GM18861 (cell line): ENCODE measurements at regions not wholly inside any gene's neighbourhood (a gene's known extent, or its start where the extent isn't known, plus 50 kb on each side); places are given as distances from the start of the nearest gene placed in this dataset.

Experiments
- ATAC-seq: cut with Tn5 transposase; IDR thresholded peaks from one replicate; pipeline ENCODE4 v1.9.1; 2021; ENCODE audit not compliant: unreplicated experiment

DNA sequence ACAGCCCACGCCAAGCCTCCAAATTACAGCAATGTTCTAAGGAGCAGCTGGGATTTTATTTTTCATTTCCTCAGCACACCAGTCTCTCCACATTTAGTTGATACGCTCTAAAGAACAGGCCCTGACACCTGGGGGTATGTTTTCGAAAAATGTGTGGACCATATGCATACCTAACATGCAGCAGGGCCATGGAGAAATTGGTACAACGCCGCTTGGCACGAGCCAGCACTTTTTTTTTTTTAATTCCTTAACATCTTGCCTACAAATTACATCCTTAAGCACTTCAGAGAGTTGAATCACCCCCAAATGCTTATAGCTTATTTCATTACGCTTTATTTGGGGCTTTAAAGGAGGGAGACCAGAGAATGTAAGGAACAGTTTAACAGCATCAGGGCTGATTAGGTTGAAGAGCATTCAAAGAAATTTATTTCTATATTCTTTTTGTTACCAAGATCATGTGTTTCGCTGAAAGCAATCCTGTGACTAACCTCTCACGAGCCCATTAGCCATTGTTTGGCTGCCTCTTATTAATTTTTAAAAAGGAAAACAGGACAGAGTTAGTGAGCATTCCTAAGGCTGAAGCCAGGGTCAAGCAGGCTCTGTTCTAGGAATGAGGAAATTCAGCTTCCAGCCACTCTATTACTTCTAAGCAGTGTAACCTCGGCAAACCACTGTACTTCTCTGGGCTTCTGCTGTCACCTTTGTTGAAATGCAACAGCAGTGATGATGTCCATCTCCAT is 173.8 kb downstream of the ACTL7B start:
- no peak for ATAC-seq

DNA sequence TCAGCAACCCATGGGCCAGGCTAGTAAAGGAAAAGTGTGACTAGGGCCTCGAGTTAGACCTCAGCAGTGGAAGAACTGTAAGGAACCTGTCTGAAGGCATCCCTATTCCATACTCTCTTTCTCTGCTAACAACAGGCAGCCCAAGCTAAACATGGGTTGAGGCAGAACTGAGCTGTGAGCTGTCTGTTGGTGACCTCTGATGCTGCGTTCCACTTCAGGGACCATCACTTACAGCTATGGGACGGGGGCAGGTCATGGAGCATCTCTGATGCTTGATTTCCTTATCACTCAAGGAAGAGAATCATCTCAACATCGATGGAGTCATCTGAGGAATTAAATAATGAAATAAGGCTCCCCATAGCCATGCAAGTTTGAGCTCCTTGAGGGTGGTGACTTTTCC is 174.8 kb downstream of the ACTL7B start:
- no peak for ATAC-seq

DNA sequence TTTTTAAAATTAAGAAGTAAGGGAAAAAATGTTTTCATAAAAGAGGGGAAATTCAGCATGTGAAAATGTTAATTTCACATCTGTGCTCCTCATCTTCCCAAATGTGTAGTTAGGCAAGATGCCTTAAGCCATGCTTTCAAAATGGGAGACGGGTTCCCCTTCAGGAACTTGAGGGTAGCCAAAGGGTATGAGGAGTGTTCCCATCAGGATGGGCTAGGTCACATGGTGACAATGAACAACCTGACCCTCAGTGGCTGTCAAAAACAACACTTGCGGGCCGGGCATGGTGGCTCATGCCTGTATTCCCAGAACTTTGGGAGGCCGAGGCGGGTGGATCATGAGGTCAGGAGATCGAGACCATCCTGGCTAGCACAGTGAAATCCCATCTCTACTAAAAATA is 178.0 kb downstream of the ACTL7B start:
- no peak for ATAC-seq

DNA sequence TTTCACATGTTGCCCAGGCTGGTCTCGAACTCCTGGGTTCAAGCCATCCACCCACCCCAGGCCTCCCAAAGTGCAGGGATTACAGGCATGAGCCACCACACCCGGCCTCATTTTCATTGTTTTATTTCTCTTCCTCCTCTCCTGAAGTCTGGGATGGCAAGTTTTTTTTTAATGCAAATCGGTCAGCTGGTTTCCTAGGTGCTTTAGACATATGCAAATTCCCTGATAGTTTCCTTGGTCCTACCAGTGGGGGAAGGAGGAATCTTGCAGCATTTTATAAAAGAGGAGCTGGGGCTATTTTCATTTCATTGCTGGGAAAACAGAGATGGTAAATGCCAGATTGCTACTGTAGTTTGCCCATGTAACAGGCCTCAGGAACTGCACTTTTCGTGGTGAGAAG is 179.4 kb downstream of the ACTL7B start:
- no peak for ATAC-seq

DNA sequence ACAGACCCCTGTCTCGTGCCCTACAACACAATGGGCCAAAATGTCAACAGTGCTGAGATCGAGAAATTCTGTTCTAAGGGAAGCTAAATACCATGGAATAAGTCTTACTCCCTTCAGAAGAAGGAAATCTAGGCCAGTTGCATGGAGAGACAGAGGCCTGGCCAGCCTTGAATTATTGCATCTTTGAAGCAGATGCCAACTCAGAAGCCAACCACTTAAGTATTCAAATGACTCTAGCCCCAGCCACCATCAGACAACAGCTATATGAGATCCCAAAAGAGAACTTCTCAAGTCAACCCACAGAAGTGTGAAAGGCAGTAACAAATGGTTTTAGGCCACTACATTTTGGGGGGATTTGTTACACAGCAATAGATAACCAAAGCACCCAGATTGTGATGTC is 180.1 kb downstream of the ACTL7B start:
- ATAC-seq = no peak

DNA sequence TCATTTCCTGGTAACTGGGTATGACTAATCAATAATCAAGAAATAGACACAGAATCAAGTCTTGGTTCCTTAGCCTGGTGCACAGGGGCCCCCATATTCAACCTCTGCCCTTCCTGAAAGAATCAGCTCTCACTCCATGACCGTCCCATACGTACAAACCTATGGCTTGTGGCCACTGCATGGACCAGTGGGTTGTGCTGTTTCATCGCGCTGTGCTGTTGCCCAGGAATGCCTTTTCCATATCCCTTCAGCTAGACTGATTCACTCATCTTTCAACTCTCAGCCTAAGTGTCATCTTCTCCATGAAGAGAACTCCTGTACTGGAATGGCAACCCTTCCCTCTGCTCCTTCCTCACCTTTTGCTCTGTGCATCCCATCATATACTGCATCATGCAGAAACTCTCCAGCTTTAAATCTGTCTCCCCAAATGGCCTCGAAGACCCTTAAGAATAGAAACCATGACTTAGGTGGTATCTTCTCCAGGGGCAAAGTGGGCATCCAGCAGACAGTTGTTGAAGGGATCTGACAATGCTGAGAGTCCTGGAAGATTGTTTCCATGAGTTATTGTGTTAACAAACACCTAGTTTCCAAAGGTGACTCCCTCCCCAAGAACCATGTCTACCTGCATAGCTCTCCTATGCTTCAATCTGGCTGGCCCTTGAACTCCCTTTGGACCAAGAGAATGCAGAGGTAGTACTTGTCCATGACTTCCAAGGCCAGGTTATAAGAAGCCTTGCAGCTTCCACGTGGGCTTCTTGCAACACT is 180.8 kb downstream of the ACTL7B start:
- no peak for ATAC-seq

DNA sequence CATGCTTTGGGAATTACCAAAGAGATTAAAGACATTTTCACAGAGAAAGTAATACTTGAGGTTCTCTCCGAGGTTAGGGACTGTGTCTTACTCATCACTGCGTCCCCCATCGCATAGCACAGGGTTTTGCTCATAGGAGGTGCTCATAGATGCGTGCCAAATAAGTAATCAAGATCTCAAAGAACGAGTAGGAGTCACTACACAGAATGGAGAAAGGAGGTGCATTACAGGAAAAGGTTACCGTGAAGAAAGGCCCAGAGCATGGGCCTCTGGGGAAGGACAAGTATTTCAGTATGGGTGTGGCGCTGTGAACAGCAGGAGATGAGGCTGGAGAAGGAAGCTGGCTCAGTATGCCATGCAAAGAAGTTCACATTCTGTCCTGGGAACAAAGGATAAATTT is 182.4 kb downstream of the ACTL7B start:
- no peak for ATAC-seq

DNA sequence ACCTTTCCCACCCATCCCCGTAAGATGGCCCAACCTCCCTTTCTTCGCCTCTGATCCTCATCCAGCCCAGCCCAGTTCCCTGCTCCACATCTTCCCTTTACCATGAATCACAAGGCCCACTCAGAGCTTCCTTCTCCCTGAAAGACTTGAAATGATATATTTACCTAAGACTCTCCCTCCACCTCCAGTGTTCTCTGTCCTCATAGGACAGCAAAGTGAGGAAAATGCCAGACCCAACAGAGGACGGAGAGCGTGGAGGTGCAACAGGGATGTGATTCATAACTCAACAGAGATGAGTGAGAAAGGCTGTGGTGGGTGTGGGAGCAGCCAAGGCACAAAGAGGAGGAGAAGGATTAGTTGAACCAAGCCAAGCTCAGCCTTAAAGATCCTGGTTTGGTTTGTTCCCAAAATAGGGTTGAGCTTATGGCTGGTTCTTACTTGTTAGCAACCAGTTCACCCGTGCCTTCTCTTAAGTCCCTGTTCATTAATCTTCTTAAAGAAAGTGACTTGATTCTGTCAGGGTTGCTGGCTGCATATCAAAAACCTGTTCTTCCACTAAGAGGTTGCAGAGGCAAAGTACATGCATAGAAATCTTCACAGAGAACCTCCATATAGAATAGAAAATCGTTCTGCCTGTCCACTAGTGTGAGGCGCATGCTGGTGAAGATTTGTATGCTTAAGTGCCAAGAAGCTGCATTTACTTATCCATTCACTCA is 183.2 kb downstream of the ACTL7B start:
- no peak for ATAC-seq

DNA sequence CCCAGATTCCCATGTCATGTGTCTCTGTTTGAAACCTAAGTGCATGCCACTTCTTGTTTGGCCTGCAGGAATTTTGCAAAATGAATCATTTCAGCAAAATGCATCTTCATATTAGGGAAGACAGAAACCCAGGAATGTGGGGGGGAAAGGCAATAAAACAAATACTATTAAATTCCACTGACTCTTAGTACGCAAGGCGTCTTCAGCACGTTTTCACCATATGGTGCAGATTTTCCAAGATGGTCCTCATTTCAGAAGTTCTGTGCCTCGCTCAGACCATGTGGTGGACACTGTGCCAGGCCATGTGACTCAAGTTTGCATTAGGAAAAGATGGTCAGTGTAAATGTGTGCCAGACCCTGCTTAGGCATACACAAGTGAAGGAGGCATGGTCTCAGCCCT is 184.0 kb downstream of the ACTL7B start:
- no peak for ATAC-seq

DNA sequence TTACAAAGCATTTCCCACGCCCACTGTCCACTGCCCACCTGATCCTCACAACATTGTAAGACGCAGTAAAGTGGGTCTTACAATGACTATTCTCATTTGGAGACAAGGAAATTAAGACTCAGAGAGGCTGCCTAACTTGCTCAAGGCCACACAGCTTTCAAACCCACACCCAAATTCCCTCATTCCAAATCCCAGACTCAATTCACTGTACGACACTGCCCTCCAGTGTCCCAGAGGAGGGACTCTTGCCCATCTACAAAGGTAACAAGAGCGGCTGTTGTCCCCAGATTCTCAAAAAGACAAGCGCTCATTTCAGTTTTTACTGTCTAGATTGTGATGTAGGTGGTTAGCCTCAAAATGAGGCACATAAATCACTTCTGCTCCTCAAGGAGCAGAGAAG is 184.6 kb downstream of the ACTL7B start:
- ATAC-seq = no peak

DNA sequence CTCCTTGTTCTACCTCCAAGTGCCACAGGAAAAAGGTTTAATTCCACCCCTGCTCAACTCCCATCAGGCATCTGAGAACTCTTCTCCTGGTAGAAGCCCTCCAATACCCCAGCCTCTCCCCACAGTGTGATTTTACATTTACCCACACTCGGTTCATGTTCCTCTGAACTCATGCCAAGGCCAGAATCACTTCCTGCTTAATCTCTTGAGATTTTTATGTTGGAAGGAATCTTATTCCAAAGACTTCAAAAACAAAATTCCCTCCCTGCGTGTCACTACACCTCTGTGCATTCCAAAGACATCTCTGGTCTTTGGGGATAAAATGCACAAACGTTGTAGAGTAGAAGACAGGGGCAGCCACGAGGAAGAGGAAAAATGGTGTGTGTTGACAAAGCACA is 186.8 kb downstream of the ACTL7B start:
- no peak for ATAC-seq

DNA sequence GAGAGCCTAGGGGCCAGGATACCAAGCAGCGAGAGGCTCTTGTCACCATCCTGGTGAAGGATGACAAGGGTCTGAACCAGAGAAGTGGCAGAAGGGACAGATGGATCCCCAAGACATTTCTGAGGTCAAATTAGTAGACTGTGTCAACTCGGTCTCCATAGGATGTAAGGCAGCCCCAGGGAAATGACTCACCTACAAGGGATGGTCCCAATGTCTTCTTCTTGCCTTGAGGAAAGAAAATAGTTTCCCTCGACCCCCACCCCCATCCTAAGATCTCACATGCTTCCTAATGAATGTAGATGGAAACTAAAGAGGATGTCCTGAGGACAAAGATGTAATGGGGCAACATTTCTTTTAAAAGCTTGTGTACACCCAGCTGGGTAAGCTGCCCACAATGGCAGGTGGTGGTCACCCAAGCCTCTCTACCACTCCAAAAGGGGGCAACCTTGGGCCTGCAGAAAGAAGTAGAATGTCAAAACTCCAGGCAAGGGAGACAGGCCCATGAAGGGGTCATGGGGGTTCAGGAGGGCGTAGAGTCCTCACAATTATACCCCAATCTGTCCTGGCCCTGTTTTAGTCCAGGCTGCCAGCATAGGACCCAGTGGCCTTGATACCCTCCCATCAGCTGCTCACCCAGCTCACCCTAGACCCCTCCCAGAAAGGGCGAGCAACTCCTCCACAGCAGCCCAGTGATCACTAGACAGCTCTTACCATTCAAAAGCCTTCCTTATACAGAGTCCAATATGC is 187.4 kb downstream of the ACTL7B start:
- no peak for ATAC-seq

DNA sequence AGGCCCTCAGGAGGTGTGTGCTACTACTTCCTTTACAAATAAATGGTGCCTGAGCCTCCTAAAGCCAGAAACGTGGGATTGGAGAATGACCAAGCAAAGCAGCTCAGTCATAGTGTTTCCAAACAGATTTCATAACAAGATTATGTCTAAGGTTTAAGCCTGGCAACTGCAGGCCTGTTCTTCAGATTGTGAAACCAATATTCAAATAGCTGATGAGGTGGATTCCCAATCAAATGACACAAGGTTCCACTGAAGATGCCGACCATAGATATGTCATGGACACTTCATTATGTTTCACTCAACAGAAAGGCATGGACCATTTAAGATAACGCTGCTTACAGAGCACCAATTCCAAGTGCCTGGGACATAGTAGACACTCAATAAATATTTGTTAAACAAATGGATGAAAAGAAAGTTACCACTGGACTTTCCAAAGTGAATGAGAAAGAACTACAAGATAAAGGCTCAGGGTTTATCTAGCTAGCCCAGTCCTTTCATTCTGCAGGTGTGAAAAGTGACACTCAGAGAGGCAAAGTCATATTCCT is 189.5 kb downstream of the ACTL7B start:
- no peak for ATAC-seq

DNA sequence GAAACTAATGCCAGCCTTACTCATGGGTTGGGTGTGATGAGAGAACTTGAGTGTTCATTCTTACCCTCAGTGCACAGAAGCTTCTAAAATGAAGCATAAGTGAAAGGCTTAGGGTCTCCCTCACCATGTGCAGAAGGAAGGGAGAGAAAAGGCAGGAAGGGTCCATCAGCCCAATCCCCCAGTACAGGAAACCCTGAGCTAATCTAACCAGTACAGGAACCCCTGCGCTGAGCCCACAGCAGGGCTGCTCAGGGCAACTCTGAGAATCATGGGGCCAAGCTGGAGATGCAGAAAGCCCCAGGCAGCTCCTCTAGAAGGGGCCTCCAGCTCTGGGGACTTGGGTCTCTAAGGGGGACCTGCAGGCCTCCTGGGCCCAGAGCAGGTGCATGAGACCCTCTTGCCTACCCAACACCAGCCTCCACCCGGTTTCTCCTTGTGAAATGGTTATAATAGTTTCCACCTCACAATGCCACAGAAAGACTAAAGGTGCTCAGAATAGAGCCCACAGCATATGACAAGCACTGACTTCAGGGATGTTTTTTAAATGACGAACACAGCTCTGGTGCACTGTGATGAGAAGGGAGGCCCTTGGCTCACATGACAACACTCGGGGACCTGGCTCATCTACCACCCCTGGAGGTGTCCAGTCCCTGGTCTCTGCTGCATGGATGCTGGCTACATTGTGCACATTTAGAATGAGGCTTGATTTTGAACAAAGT is 190.1 kb downstream of the ACTL7B start:
- ATAC-seq = no peak

DNA sequence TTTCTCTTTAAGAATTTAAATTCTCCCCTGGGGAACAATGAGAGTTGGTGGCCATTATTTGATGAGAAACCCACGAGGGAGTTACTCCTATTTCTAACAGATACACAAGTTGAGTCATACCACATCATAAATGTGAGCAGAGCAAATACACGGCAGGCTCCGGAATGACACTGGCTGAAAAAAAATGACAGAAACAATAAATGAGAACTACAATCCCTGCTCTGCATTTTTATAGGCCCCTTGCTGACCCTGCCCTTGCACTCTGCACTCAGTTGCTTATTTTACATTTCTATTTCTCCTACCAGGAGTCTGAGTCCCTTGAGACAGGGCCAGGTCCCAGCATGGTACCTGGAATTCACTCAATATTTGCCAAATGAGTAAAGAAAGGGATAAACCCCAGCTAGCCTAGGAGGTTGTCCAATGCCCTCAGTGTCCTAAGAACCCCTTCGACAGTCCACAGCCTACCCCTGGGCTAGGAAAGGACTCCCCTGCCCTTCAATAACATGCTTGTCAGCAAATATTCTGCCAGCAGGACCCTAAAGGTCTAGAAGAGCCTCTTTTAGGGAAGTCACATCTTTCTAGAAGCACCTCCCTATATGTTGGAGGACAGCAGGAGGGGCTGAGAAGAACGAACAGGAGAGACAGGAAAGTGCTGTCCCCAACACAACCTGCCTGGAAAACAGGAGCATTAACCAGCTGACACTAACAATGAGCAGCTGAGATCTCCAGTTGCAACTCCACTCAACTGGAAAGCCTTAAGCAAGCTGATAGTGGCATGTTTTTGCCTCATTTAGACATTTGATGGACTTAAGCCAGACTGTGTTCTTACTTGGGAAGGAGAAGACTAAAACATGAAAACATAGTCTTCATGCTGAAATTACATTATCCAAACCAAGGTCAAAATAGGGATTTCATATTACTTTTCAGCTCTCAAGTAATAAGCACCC is 191.2 kb downstream of the ACTL7B start:
- ATAC-seq = no peak

DNA sequence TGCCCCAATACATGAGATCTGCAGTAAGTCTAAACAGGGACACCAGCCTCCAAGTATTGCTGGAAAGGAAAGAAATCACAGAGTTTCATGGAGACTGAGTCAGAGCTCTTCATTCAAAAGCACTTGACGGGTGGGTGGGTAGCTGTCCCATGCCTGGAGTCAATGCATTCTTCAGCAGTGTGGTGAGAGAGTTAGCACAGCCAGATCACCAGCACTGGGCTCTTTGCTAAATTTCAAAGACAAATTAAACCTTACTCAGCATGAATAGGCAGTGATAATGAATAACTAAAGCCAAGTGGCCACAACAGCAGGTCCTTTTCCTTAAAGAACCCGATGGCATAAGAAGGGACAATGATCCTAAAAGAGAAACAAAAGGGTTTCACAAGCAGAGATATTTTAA is 192.4 kb downstream of the ACTL7B start:
- no peak for ATAC-seq

DNA sequence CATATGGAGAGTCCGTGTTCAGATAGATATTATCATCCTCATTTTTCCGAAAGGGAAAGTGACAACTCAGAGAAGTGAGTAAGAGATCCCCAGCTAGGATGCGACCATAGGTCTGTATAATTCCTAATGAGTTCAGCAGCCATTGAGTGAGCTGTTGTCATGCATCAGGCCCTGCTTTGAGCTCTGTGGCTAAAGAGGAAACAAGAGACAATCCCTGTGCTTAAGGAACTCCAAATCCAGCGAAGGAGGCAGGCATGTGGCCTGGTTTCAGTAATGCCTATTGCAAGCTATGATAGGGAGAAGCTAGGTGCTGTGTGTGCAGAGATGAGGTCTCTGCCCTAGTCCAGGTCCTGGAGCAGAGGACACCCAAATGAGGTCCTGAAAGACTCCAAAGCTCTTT is 192.8 kb downstream of the ACTL7B start:
- ATAC-seq = no peak

DNA sequence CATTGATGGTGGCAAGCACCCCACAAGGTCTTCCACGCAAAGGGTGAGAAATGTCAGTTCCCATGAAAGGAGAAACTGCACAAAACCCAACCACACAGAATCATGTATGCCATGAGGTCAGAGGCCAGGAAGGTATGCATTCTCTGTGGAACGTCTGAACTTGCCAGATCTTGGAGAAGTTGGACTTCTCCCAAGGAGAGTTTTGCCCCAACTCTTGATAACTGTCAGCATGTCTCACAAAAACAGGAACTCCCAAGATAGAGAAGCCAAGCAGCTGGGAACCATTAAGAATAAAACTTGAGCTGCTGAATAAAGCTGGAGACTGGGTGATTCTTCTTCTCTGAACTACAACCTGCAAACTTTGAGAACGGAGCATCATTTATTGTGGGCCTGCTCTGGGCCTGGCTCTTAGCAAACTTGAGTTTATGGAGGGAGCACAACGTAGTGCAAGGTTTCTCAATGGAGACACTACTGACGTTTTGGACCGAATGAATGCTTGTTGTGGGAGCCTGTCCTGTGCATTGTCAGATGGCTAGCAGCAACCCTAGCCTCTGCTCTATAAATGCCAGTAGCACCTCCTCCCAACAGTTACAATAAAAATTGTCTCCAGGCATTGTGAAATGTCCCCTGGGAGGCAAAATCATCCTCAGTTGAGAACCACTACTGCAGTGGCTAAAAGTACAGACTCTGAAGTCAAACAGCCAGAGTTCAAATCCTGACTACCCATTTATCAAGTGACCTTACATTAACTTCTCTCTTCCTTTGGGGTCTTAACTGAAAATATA is 193.5 kb downstream of the ACTL7B start:
- no peak for ATAC-seq

DNA sequence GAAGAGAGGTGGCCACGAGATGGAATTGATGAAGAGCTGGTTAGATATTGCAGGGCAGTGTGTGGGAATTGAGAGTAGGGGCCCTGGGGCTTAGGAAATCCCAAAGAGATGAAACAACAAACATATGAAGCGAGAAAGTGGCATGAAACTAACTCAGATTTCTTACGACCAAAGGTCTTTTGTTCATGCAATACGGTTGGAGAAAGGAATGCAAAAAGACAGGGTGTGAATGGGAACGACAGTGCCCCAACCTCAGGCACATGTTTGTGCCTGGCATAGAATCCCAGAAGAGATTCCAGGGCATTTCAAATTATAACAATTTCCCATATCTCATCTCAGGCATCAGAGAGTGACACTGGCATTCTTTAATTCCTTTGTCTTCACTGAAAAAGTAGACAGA is 199.2 kb downstream of the ACTL7B start:
- no peak for ATAC-seq
